ENCODE measurements at regions not wholly inside any gene's neighbourhood (a gene's known extent, or its start where the extent isn't known, plus 50 kb on each side); places are given as distances from the start of the nearest gene placed in this dataset.
"Not testable (repeated sequence)": the region's sequence is repeated elsewhere in the genome, so short reads cannot be mapped to it uniquely, and the experiment has no call there.

DNA sequence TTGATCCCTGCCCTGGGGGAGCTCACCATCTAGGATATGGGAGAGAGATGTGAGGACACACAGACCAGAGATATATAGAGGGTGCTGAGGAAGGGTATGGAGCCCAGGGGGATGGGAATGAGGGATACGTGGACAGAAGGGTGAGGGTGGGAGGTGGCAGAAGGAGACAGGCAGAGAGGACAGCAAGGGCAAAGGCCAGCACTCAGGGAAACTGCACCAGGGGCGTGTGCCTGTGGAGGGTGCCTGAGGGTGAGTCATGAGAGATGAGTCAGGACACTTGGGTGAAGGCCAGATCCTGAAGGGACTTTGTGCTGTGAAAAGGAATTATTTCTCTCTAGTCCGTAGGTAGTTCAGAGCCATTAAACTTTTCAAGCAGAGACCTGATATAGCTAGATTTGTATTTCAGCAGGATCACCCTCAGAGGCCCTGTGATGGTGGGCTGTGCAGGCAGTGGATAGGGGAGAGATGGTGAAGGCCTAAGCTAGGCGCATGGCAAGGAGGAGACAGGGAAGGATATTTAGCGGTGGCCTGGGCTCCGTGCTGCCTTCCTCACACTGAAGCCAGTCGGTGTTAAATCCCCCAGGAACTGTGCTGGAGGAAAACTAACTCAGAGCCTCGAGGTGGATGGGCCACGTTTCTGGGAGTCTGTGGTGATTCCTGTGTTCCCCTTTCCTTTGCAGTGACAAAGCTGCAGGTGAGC, 3075.0 kb downstream of the RPIA start:
- TF ChIP-seq, protein P1, sequence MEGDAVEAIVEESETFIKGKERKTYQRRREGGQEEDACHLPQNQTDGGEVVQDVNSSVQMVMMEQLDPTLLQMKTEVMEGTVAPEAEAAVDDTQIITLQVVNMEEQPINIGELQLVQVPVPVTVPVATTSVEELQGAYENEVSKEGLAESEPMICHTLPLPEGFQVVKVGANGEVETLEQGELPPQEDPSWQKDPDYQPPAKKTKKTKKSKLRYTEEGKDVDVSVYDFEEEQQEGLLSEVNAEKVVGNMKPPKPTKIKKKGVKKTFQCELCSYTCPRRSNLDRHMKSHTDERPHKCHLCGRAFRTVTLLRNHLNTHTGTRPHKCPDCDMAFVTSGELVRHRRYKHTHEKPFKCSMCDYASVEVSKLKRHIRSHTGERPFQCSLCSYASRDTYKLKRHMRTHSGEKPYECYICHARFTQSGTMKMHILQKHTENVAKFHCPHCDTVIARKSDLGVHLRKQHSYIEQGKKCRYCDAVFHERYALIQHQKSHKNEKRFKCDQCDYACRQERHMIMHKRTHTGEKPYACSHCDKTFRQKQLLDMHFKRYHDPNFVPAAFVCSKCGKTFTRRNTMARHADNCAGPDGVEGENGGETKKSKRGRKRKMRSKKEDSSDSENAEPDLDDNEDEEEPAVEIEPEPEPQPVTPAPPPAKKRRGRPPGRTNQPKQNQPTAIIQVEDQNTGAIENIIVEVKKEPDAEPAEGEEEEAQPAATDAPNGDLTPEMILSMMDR (IDR thresholded peaks at IDR 0.05): not testable (repeated sequence)
- TF ChIP-seq POLR2AphosphoS5 (IDR thresholded peaks at IDR 0.05; ENCODE audit: low read depth, low read length): not testable (repeated sequence)
